K562 (cell line): ENCODE measurements at regions not wholly inside any gene's neighbourhood (a gene's known extent, or its start where the extent isn't known, plus 50 kb on each side); places are given as distances from the start of the nearest gene placed in this dataset.

Source experiments
- AFF4 ChIP-seq: sonication (generic); formaldehyde crosslinking; IDR thresholded peaks from 2 replicates; pipeline ENCODE4 v1.8.0; 2023; ENCODE audit warnings: mild to moderate bottlenecking, missing genetic modification reagents
- CREB5 ChIP-seq: fragments of 250-450 bp; sonication (Bioruptor Pico); IDR thresholded peaks from 2 replicates; pipeline ENCODE4 v1.5.0; 2020; ENCODE audit warnings: mild to moderate bottlenecking
- CTCF ChIP-seq, 3 experiments: IDR thresholded peaks in 2 of 3; conservative IDR thresholded peaks in 1 of 3; 2 replicates each; pipeline ENCODE4 v1.5.1; 2011 to 2012; ENCODE audit warnings: low read length in 3 of 3, mild to moderate bottlenecking in 3 of 3, control low read depth in 2 of 3, improper control_type of control experiment in 1 of 3, inconsistent platforms in 1 of 3, low read depth in 1 of 3, mixed read lengths in 1 of 3, moderate library complexity in 1 of 3; ENCODE audit not compliant: insufficient read depth in 2 of 3
- E2F4 ChIP-seq: sonication (generic); formaldehyde crosslinking; IDR thresholded peaks from 2 replicates; pipeline ENCODE4 v1.8.0; 2022; ENCODE audit warnings: mild to moderate bottlenecking, low read depth, missing genetic modification reagents
- E2F6 ChIP-seq, 2 experiments: IDR thresholded peaks; 2 replicates each; pipeline ENCODE4 v1.6.1; 2011; ENCODE audit warnings: borderline replicate concordance in 1 of 2, control low read depth in 1 of 2, low read depth in 1 of 2, low read length in 1 of 2, mild to moderate bottlenecking in 1 of 2, mixed read lengths in 1 of 2, moderate library complexity in 1 of 2; ENCODE audit not compliant: insufficient read depth in 1 of 2, insufficient read length in 1 of 2, poor library complexity in 1 of 2, severe bottlenecking in 1 of 2; ENCODE audit errors: extremely low read depth in 1 of 2
- ELF1 ChIP-seq: fragments of 200-800 bp; sonication (Bioruptor generic); IDR thresholded peaks from 2 replicates; pipeline ENCODE4 v1.6.1; 2016; ENCODE audit warnings: missing genetic modification characterization, missing compliant biosample characterization
- EZH2 ChIP-seq: IDR thresholded peaks from 2 replicates; pipeline ENCODE4 v1.6.1; 2012; ENCODE audit warnings: low read depth, mild to moderate bottlenecking, inconsistent platforms, low read length, borderline replicate concordance
- FOSL1 ChIP-seq: fragments of 200-800 bp; sonication (Bioruptor generic); conservative IDR thresholded peaks from 2 replicates; pipeline ENCODE4 v1.6.1; 2016; ENCODE audit warnings: missing genetic modification characterization, missing compliant biosample characterization
- HMGN3 ChIP-seq: IDR thresholded peaks from 2 replicates; pipeline ENCODE4 v1.6.1; 2011; ENCODE audit warnings: borderline replicate concordance, low read depth, mild to moderate bottlenecking, mixed read lengths, low read length; ENCODE audit not compliant: insufficient read length; ENCODE audit errors: extremely low read depth
- JUND ChIP-seq, 2 experiments: IDR thresholded peaks; 2 replicates in 1 of 2; 3 replicates in 1 of 2; pipeline ENCODE4 v1.6.1; 2011; ENCODE audit warnings: borderline replicate concordance in 2 of 2, low read depth in 2 of 2, low read length in 2 of 2, improper control_type of control experiment in 1 of 2, missing biosample characterization in 1 of 2, missing genetic modification characterization in 1 of 2, missing genetic modification reagents in 1 of 2
- POLR2A ChIP-seq: fragments of 450-650 bp; conservative IDR thresholded peaks from 2 replicates; pipeline ENCODE4 v1.6.1; 2016
- RAD21 ChIP-seq, 2 experiments: fragments of 250-450 bp in 1 of 2; fragments of 450-650 bp in 1 of 2; sonication (Bioruptor Pico) in 1 of 2; formaldehyde crosslinking in 1 of 2; IDR thresholded peaks in 1 of 2; conservative IDR thresholded peaks in 1 of 2; 2 replicates each; pipeline versions ENCODE4 v1.4.0 to v1.8.0; 2020 to 2022; ENCODE audit warnings: mild to moderate bottlenecking in 2 of 2, moderate library complexity in 1 of 2
- SMAD3 ChIP-seq: fragments of 450-650 bp; formaldehyde crosslinking; conservative IDR thresholded peaks from 2 replicates; pipeline ENCODE4 v1.4.0; 2020; ENCODE audit warnings: mild to moderate bottlenecking
- TAF7 ChIP-seq: fragments of 450-650 bp; IDR thresholded peaks from 2 replicates; pipeline ENCODE4 v1.6.1; 2016; ENCODE audit warnings: missing genetic modification characterization, missing compliant biosample characterization

- TF ChIP-seq TAF7 (tag), result no peak
- no peak for TF ChIP-seq POLR2A
- no peak for TF ChIP-seq ELF1 (tag)
- no peak for TF ChIP-seq SMAD3 (CRISPR knock-in tag)
- TF ChIP-seq CTCF (IDR thresholded peaks at IDR 0.05 in 2 of 3, conservative IDR thresholded peaks at IDR 0.05 in 1 of 3; ENCODE audit: insufficient read depth in 2 of 3, low read depth in 1 of 3, low read length in 3 of 3), result no peak
- no peak for TF ChIP-seq RAD21 (CRISPR knock-in tag; conservative IDR thresholded peaks at IDR 0.05 in 1 of 2, IDR thresholded peaks at IDR 0.05 in 1 of 2)
- TF ChIP-seq FOSL1, result no peak
- no peak for TF ChIP-seq E2F6 (IDR thresholded peaks at IDR 0.05; ENCODE audit: borderline replicate concordance in 1 of 2, extremely low read depth in 1 of 2, insufficient read depth in 1 of 2, insufficient read length in 1 of 2, low read depth in 1 of 2, low read length in 1 of 2, poor library complexity in 1 of 2, severe bottlenecking in 1 of 2)
- no peak for TF ChIP-seq JUND (IDR thresholded peaks at IDR 0.05; ENCODE audit: borderline replicate concordance, low read depth, low read length)
- TF ChIP-seq JUND (tag; IDR thresholded peaks at IDR 0.05; ENCODE audit: borderline replicate concordance, low read depth, low read length), result no peak
- no peak for TF ChIP-seq AFF4 (CRISPR knock-in tag)
- no peak for TF ChIP-seq CREB5 (CRISPR knock-in tag)
- no peak for TF ChIP-seq HMGN3
- no peak for TF ChIP-seq EZH2
- TF ChIP-seq E2F4, result no peak
Measured at GRCh38 chr4:67282749-67283148, 262.6 kb downstream of the CENPC start.
